ENCODE measurements at regions not wholly inside any gene's neighbourhood (a gene's known extent, or its start where the extent isn't known, plus 50 kb on each side); places are given as distances from the start of the nearest gene placed in this dataset.

DNA sequence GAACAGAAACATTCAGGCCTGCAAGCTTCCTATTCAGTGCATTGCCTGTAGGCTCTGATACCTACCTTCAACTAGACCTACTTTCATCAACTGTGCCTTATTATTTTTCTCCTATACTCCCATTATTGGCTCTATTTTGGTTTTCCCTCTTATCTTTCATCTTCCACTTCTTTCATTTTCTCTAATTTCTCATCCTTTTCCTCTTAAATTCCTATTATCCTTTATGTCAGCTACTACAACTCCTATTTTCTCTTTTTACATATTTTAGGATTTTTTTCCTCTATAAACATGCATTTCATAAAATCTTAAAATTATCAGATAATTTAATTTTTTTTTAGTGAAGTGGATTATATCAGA, 61.6 kb upstream of the PRDM8 start:
- no peaks in the 10 kb centered on the region for H3K9me2 ChIP-seq
- H3K4me1 ChIP-seq (ENCODE audit: control insufficient read depth in 1 of 2, insufficient read depth in 2 of 2, low read depth in 1 of 2, low read length in 1 of 2), result peaks cover 0 to 6% of the 10 kb centered on the region in 2 experiments
- no peaks in the 10 kb centered on the region for H3K79me2 ChIP-seq (ENCODE audit: insufficient read depth)
- POLR2A ChIA-PET, result no interaction called here
- H3K27ac ChIP-seq (ENCODE audit: low read depth in 2 of 2, low read length in 1 of 2), result no peak overlapping the region
- H3F3A ChIP-seq (replicated peaks; ENCODE audit: insufficient read depth), result peaks cover 5% of the 10 kb centered on the region
- no peak overlapping the region for H3K9ac ChIP-seq
- CTCF ChIA-PET, result no interaction called here
- no peaks in the 10 kb centered on the region for H3K27me3 ChIP-seq (ENCODE audit: insufficient read depth)
- no peak overlapping the region for H3K4me3 ChIP-seq (ENCODE audit: low read depth in 2 of 2, low read length in 1 of 2)
- no peaks in the 10 kb centered on the region for H3K9me3 ChIP-seq
- H4K20me1 ChIP-seq (ENCODE audit: insufficient read depth), result no peaks in the 10 kb centered on the region
- no peak for DNase-seq
- H3K4me2 ChIP-seq, result no peak overlapping the region
- no peak overlapping the region for H2AFZ ChIP-seq (ENCODE audit: low read depth)
- H3K36me3 ChIP-seq (replicated peaks in 1 of 2; ENCODE audit: control insufficient read depth in 1 of 2, insufficient read depth in 2 of 2, low read length in 1 of 2), result no peaks in the 10 kb centered on the region
- TF ChIP-seq RCOR1 (IDR thresholded peaks at IDR 0.05; ENCODE audit: low read length), result no peak
- no peak for TF ChIP-seq FOSL2 (IDR thresholded peaks at IDR 0.05; ENCODE audit: borderline replicate concordance, low read depth)
- no peak for TF ChIP-seq JUND (IDR thresholded peaks at IDR 0.05)
- TF ChIP-seq IRF3 (IDR thresholded peaks at IDR 0.05; ENCODE audit: low read depth, low read length), result no peak
- no peak for TF ChIP-seq GATA2 (CRISPR knock-in tag; IDR thresholded peaks at IDR 0.05)
- no peak for TF ChIP-seq ELF1 (IDR thresholded peaks at IDR 0.05)
- TF ChIP-seq EP300 (IDR thresholded peaks at IDR 0.05; ENCODE audit: borderline replicate concordance in 1 of 2, low read depth in 1 of 2, low read length in 1 of 2), result no peak
- TF ChIP-seq, protein P1, sequence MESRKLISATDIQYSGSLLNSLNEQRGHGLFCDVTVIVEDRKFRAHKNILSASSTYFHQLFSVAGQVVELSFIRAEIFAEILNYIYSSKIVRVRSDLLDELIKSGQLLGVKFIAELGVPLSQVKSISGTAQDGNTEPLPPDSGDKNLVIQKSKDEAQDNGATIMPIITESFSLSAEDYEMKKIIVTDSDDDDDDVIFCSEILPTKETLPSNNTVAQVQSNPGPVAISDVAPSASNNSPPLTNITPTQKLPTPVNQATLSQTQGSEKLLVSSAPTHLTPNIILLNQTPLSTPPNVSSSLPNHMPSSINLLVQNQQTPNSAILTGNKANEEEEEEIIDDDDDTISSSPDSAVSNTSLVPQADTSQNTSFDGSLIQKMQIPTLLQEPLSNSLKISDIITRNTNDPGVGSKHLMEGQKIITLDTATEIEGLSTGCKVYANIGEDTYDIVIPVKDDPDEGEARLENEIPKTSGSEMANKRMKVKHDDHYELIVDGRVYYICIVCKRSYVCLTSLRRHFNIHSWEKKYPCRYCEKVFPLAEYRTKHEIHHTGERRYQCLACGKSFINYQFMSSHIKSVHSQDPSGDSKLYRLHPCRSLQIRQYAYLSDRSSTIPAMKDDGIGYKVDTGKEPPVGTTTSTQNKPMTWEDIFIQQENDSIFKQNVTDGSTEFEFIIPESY (IDR thresholded peaks at IDR 0.05; ENCODE audit: borderline replicate concordance, low read depth), result no peak
- no peak for TF ChIP-seq RXRA (IDR thresholded peaks at IDR 0.05; ENCODE audit: borderline replicate concordance, low read depth)
- no peak for TF ChIP-seq EZH2phosphoT487 (IDR thresholded peaks at IDR 0.05; ENCODE audit: borderline replicate concordance, low read depth)
- TF ChIP-seq RFX5 (IDR thresholded peaks at IDR 0.05; ENCODE audit: low read length), result no peak
- TF ChIP-seq, protein P2, sequence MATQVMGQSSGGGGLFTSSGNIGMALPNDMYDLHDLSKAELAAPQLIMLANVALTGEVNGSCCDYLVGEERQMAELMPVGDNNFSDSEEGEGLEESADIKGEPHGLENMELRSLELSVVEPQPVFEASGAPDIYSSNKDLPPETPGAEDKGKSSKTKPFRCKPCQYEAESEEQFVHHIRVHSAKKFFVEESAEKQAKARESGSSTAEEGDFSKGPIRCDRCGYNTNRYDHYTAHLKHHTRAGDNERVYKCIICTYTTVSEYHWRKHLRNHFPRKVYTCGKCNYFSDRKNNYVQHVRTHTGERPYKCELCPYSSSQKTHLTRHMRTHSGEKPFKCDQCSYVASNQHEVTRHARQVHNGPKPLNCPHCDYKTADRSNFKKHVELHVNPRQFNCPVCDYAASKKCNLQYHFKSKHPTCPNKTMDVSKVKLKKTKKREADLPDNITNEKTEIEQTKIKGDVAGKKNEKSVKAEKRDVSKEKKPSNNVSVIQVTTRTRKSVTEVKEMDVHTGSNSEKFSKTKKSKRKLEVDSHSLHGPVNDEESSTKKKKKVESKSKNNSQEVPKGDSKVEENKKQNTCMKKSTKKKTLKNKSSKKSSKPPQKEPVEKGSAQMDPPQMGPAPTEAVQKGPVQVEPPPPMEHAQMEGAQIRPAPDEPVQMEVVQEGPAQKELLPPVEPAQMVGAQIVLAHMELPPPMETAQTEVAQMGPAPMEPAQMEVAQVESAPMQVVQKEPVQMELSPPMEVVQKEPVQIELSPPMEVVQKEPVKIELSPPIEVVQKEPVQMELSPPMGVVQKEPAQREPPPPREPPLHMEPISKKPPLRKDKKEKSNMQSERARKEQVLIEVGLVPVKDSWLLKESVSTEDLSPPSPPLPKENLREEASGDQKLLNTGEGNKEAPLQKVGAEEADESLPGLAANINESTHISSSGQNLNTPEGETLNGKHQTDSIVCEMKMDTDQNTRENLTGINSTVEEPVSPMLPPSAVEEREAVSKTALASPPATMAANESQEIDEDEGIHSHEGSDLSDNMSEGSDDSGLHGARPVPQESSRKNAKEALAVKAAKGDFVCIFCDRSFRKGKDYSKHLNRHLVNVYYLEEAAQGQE (IDR thresholded peaks at IDR 0.05; ENCODE audit: low read depth, low read length), result no peak
- TF ChIP-seq, protein P3, sequence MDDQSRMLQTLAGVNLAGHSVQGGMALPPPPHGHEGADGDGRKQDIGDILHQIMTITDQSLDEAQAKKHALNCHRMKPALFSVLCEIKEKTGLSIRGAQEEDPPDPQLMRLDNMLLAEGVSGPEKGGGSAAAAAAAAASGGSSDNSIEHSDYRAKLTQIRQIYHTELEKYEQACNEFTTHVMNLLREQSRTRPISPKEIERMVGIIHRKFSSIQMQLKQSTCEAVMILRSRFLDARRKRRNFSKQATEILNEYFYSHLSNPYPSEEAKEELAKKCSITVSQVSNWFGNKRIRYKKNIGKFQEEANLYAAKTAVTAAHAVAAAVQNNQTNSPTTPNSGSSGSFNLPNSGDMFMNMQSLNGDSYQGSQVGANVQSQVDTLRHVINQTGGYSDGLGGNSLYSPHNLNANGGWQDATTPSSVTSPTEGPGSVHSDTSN (IDR thresholded peaks at IDR 0.05), result no peak
- no peak for TF ChIP-seq TCF12 (IDR thresholded peaks at IDR 0.05)
- no peak for TF ChIP-seq NFIC (IDR thresholded peaks at IDR 0.05; ENCODE audit: borderline replicate concordance)
- TF ChIP-seq NRF1 (IDR thresholded peaks at IDR 0.05; ENCODE audit: low read depth, low read length), result no peak
- TF ChIP-seq SIN3A (IDR thresholded peaks at IDR 0.05; ENCODE audit: borderline replicate concordance, low read depth, low read length), result no peak
- no peak for TF ChIP-seq SMC3 (IDR thresholded peaks at IDR 0.05; ENCODE audit: low read depth, low read length)
- TF ChIP-seq RAD21 (IDR thresholded peaks at IDR 0.05; ENCODE audit: low read length), result no peak
